ENCODE measurements at regions not wholly inside any gene's neighbourhood (a gene's known extent, or its start where the extent isn't known, plus 50 kb on each side); places are given as distances from the start of the nearest gene placed in this dataset.

DNA sequence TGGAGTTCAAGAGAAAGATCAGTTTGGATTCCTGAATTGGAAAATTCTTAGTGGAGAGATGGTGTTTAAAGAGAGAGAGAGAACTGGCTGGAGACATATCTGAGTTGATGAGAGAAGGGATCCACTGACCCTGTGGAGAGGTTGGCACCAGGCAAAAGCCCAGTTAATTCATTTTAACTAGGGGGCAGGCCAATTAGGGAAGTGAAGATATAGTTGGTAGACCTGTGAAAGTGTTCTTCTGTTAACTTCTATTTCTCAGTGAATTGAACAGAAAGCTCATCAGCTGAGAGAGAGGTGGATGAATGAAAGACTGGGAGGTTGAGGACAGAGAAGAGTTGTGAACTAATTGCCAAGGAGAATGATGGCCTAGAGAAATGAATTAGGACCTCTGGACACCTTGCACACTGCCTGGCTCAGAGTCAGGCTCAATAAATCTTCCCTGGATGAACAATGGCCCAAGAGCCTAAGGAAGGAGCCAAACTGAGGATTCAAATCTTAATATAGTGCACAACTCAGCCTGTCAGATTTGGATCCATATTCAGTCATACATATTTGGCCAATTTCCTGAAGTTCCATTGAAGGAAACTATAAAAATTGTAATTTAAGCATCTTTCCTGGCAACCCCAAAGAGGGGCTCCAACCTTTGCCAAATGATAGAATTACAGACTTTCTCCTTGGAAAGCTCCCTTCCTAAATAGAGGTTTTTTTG is 82.2 kb upstream of the RMDN2 start:
- DNase-seq (ENCODE audit: low spot score) (no peak), ATAC-seq (ENCODE audit: insufficient number of reproducible peaks, low FRiP score, low read depth) (no peak)
- TF ChIP-seq, protein P1, sequence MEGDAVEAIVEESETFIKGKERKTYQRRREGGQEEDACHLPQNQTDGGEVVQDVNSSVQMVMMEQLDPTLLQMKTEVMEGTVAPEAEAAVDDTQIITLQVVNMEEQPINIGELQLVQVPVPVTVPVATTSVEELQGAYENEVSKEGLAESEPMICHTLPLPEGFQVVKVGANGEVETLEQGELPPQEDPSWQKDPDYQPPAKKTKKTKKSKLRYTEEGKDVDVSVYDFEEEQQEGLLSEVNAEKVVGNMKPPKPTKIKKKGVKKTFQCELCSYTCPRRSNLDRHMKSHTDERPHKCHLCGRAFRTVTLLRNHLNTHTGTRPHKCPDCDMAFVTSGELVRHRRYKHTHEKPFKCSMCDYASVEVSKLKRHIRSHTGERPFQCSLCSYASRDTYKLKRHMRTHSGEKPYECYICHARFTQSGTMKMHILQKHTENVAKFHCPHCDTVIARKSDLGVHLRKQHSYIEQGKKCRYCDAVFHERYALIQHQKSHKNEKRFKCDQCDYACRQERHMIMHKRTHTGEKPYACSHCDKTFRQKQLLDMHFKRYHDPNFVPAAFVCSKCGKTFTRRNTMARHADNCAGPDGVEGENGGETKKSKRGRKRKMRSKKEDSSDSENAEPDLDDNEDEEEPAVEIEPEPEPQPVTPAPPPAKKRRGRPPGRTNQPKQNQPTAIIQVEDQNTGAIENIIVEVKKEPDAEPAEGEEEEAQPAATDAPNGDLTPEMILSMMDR (IDR thresholded peaks at IDR 0.05), result no peak
- Histone ChIP-seq H3K27me3 (replicated peaks; ENCODE audit: insufficient read depth) (no peaks in the 10 kb centered on the region), H3K4me3 (no peak overlapping the region), H3K36me3 (no peaks in the 10 kb centered on the region), H3K27ac (no peak overlapping the region), H3K9me3 (no peaks in the 10 kb centered on the region), H3K4me1 (ENCODE audit: control insufficient read depth in 1 of 2, low read depth in 2 of 2) (no peaks in the 10 kb centered on the region)

DNA sequence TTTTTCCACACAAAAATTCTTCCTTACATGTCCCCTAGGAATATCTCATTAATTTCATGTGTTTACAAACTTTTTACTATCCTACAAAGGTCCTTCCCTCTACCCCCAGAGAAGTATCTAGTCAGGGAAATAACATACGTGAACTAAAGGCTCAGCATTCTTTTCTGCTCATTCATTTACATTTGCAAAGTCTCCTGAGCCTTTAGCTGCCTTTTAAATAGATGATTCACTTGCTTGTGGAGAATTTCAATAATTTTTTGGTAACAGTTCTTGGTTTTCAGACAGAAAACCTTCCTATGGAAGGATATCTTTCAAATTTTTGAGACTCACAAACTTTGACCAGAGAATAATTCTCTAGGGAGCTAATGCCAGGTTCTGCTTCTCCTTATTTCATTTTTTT is 81.5 kb upstream of the RMDN2 start:
- no peak for ATAC-seq (ENCODE audit: insufficient number of reproducible peaks, low FRiP score, low read depth)

DNA sequence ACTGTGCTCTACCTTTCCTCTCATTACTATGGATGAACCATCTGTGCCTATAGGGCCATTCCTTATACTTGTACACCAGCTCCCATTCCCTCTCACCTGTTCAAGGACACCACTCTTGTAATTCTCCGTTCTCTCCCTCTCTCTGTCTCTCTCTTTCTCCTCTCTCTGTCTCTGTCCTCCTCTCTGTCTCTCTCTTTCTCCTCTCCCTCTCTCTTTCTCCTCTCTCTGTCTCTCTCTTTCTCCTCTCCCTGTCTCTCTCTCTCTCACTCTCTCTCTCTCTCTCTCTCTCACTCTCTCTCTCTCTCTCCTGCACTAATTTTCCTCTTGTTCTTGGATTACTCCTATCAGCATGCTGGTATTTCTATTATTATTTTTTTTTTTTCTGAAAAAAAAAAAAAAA is 78.9 kb upstream of the RMDN2 start:
- H3K4me3 ChIP-seq, result no peak overlapping the region
- ATAC-seq (ENCODE audit: insufficient number of reproducible peaks, low FRiP score, low read depth) (no peak), DNase-seq (ENCODE audit: low spot score) (no peak)
- H3K27me3 ChIP-seq (replicated peaks; ENCODE audit: insufficient read depth), result no peaks in the 10 kb centered on the region
- no peak overlapping the region for H3K27ac ChIP-seq
- no peaks in the 10 kb centered on the region for H3K36me3 ChIP-seq
- H3K4me1 ChIP-seq (ENCODE audit: control insufficient read depth in 1 of 2, low read depth in 2 of 2), result peaks cover 2 to 5% of the 10 kb centered on the region in 2 donors
- TF ChIP-seq, protein P1 (IDR thresholded peaks at IDR 0.05), result no peak
- no peaks in the 10 kb centered on the region for H3K9me3 ChIP-seq

More for the DNA sequence above, 81.5 kb upstream of the RMDN2 start:
- Histone ChIP-seq H3K9me3 (no peaks in the 10 kb centered on the region), H3K27me3 (replicated peaks; ENCODE audit: insufficient read depth) (no peaks in the 10 kb centered on the region), H3K36me3 (no peaks in the 10 kb centered on the region), H3K4me1 (ENCODE audit: control insufficient read depth in 1 of 2, low read depth in 2 of 2) (no peaks in the 10 kb centered on the region), H3K27ac (no peak overlapping the region), H3K4me3 (no peak overlapping the region)
- DNase-seq (ENCODE audit: low spot score), result no peak
- TF ChIP-seq, protein P1 (IDR thresholded peaks at IDR 0.05), result no peak

DNA sequence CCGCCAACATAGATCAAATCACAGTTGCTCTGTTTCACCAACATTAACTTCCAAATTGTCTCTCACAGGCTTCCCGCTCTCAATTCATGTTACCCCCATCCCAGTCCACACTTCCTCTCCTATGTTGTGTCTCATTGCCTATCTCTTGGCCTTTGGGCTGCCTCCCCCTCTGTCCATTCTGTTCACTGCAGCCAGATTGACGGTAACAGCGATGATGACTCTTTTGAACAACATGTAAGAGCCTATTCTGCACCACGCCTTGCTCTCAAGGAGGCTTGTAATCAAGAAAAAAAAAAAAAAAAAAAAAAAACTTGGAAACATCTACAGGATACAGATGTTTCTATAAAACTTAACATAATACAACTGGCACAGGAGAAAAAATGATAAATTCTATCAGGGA is 77.3 kb upstream of the RMDN2 start:
- no peak overlapping the region for H3K27ac ChIP-seq
- peaks cover 8 to 14% of the 10 kb centered on the region in 2 donors for H3K4me1 ChIP-seq (ENCODE audit: control insufficient read depth in 1 of 2, low read depth in 2 of 2)
- H3K27me3 ChIP-seq (replicated peaks; ENCODE audit: insufficient read depth), result no peaks in the 10 kb centered on the region
- DNase-seq (ENCODE audit: low spot score), result no peak
- H3K4me3 ChIP-seq, result no peak overlapping the region
- H3K9me3 ChIP-seq, result no peaks in the 10 kb centered on the region
- TF ChIP-seq, protein P1 (IDR thresholded peaks at IDR 0.05), result no peak
- no peaks in the 10 kb centered on the region for H3K36me3 ChIP-seq
- no peak for ATAC-seq (ENCODE audit: insufficient number of reproducible peaks, low FRiP score, low read depth)

DNA sequence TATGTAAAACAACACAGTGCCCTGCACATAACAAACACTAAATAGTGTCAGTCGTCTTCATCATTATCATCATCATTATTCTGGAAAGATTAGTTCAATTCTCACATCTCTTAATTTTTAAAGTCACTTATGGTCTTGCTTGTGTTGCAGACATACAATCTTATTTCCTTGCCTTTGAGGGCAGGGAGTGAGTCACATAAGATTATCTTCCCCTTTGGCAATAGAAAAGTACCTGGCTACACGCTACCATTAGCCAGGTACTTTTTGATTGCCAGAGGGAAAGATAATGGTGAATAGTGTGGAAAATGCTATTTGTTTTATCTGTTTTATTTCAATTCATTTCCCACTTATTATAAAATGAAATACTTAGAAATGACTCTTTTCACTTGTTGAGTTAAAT is 76.6 kb upstream of the RMDN2 start:
- Histone ChIP-seq H3K4me1 (ENCODE audit: control insufficient read depth in 1 of 2, low read depth in 2 of 2) (peaks cover 8 to 14% of the 10 kb centered on the region in 2 donors), H3K27ac (no peak overlapping the region), H3K36me3 (no peaks in the 10 kb centered on the region), H3K9me3 (no peaks in the 10 kb centered on the region), H3K4me3 (no peak overlapping the region), H3K27me3 (replicated peaks; ENCODE audit: insufficient read depth) (no peaks in the 10 kb centered on the region)
- DNase-seq (ENCODE audit: low spot score), result no peak
- TF ChIP-seq, protein P1 (IDR thresholded peaks at IDR 0.05), result no peak
- ATAC-seq (ENCODE audit: insufficient number of reproducible peaks, low FRiP score, low read depth), result no peak

All from thoracic aorta (tissue), 2 donors.